ENCODE measurements at regions not wholly inside any gene's neighbourhood (a gene's known extent, or its start where the extent isn't known, plus 50 kb on each side); places are given as distances from the start of the nearest gene placed in this dataset.

GRCh38 chr18:71125581-71125980 is 836.7 kb downstream of the SOCS6 start:
- TF ChIP-seq TAF1 (IDR thresholded peaks at IDR 0.05; ENCODE audit: low read depth, low read length) = no peak
- no peak for TF ChIP-seq POLR2A (IDR thresholded peaks at IDR 0.05; ENCODE audit: low read depth, low read length)
- no peak for TF ChIP-seq SPI1 (IDR thresholded peaks at IDR 0.05; ENCODE audit: low read depth, low read length)
- TF ChIP-seq POLR2AphosphoS5 (IDR thresholded peaks at IDR 0.05; ENCODE audit: low read depth, low read length) = no peak
- TF ChIP-seq POU2F2 (IDR thresholded peaks at IDR 0.05; ENCODE audit: low read depth, low read length) = no peak

Measured in GM12891 (cell line).